GM23338 (cell line): ENCODE measurements at regions not wholly inside any gene's neighbourhood (a gene's known extent, or its start where the extent isn't known, plus 50 kb on each side); places are given as distances from the start of the nearest gene placed in this dataset.

Experiments used
- ATAC-seq: fragments of 200-7000 bp; cut with Tn5 transposase; 3 replicates; pipeline ENCODE4 v1.9.1; 2020
- DNase-seq: peaks from one replicate; pipeline ENCODE4 v3.0.0-alpha.2; 2015; ENCODE audit warnings: low spot score
- H2AFZ ChIP-seq: fragments of 200-600 bp; sonication (generic); 2 replicates; pipeline ENCODE4 v1.8.0; 2016; ENCODE audit warnings: antibody characterized with exemption, mild to moderate bottlenecking, moderate library complexity
- H3F3A ChIP-seq: fragments of 200-600 bp; sonication (generic); replicated peaks from 2 replicates; pipeline ENCODE4 v1.8.0; 2017; ENCODE audit warnings: antibody characterized with exemption, mixed run types, low read depth
- H3K27ac ChIP-seq: fragments of 200-600 bp; sonication (generic); 2 replicates; pipeline ENCODE4 v1.6.1; 2016; ENCODE audit warnings: low read depth
- H3K27me3 ChIP-seq: fragments of 200-600 bp; sonication (generic); 2 replicates; pipeline ENCODE4 v1.8.0; 2016; ENCODE audit warnings: mild to moderate bottlenecking, mixed run types, moderate library complexity; ENCODE audit not compliant: insufficient read depth
- H3K36me3 ChIP-seq: fragments of 200-600 bp; sonication (generic); 2 replicates; pipeline ENCODE4 v1.8.0; 2016; ENCODE audit warnings: mild to moderate bottlenecking; ENCODE audit not compliant: insufficient read depth
- H3K4me1 ChIP-seq: fragments of 200-600 bp; sonication (generic); 2 replicates; pipeline ENCODE4 v1.8.0; 2016; ENCODE audit warnings: mild to moderate bottlenecking, moderate library complexity; ENCODE audit not compliant: insufficient read depth
- H3K4me2 ChIP-seq: fragments of 200-600 bp; sonication (generic); 2 replicates; pipeline ENCODE4 v1.7.1; 2017; ENCODE audit warnings: mixed run types
- H3K4me3 ChIP-seq: fragments of 200-600 bp; sonication (generic); 2 replicates; pipeline ENCODE4 v1.6.1; 2016; ENCODE audit warnings: mixed run types
- H3K79me2 ChIP-seq: fragments of 200-600 bp; sonication (generic); replicated peaks from 2 replicates; pipeline ENCODE4 v1.8.0; 2017; ENCODE audit warnings: mild to moderate bottlenecking; ENCODE audit not compliant: insufficient read depth
- H3K9me2 ChIP-seq: fragments of 200-600 bp; sonication (generic); 2 replicates; pipeline ENCODE4 v1.8.0; 2017; ENCODE audit not compliant: insufficient read depth
- H4K20me1 ChIP-seq: fragments of 200-600 bp; sonication (generic); replicated peaks from 2 replicates; pipeline ENCODE4 v1.8.0; 2017; ENCODE audit warnings: mild to moderate bottlenecking; ENCODE audit not compliant: insufficient read depth
- H3K27ac Mint-ChIP-seq: 2 replicates; pipeline ENCODE4 v1.8.0; 2020; ENCODE audit warnings: inconsistent platforms, mild to moderate bottlenecking, moderate library complexity, mixed read lengths
- H3K27me3 Mint-ChIP-seq: 3 replicates; pipeline ENCODE4 v1.8.0; 2022; ENCODE audit warnings: low read depth, mild to moderate bottlenecking, moderate library complexity, mixed read lengths, inconsistent platforms; ENCODE audit not compliant: insufficient read depth, poor library complexity
- H3K36me3 Mint-ChIP-seq: 3 replicates; pipeline ENCODE4 v1.8.0; 2021; ENCODE audit warnings: low read depth, mild to moderate bottlenecking, inconsistent platforms, moderate library complexity, mixed read lengths
- H3K4me1 Mint-ChIP-seq: 3 replicates; pipeline ENCODE4 v1.8.0; 2020; ENCODE audit warnings: mild to moderate bottlenecking, inconsistent platforms, mixed read lengths
- H3K4me3 Mint-ChIP-seq: 3 replicates; pipeline ENCODE4 v1.8.0; 2021; ENCODE audit warnings: moderate library complexity, mild to moderate bottlenecking, inconsistent platforms, mixed read lengths
- H3K9me3 Mint-ChIP-seq: 3 replicates; pipeline ENCODE4 v1.8.0; 2020; ENCODE audit warnings: moderate library complexity, mild to moderate bottlenecking, inconsistent platforms, mixed read lengths
- NANOG ChIP-seq: IDR thresholded peaks from 2 replicates; pipeline ENCODE4 v1.6.1; 2016; ENCODE audit warnings: antibody characterized with exemption, borderline replicate concordance
- STAT1 ChIP-seq: IDR thresholded peaks from one replicate; pipeline ENCODE4 v1.6.1; 2016; ENCODE audit warnings: antibody characterized with exemption; ENCODE audit not compliant: unreplicated experiment
- ZNF331 ChIP-seq: fragments of 250-450 bp; sonication (Bioruptor Pico); IDR thresholded peaks from 2 replicates; pipeline ENCODE4 v1.5.0; 2020; ENCODE audit warnings: low read depth, mild to moderate bottlenecking, moderate library complexity
- ZNF462 ChIP-seq: fragments of 250-450 bp; sonication (Bioruptor Pico); IDR thresholded peaks from 2 replicates; pipeline ENCODE4 v1.5.0; 2020; ENCODE audit warnings: mild to moderate bottlenecking, moderate library complexity

- no peaks in the 10 kb centered on the region for H3F3A ChIP-seq
- Mint-ChIP-seq H3K4me1 (peaks cover 16% of the 10 kb centered on the region), H3K4me3 (no peak overlapping the region), H3K36me3 (no peaks in the 10 kb centered on the region), H3K27ac (peak overlapping the region; percentile 49; the same call in 1 of the 2 replicates), H3K9me3 (no peaks in the 10 kb centered on the region), H3K27me3 (peaks cover 3% of the 10 kb centered on the region)
- H3K79me2 ChIP-seq: no peaks in the 10 kb centered on the region
- peak; percentile 67 for ATAC-seq
- no peaks in the 10 kb centered on the region for H4K20me1 ChIP-seq
- H2AFZ ChIP-seq: peak overlapping the region; percentile 92
- no peaks in the 10 kb centered on the region for H3K36me3 ChIP-seq
- no peaks in the 10 kb centered on the region for H3K27me3 ChIP-seq
- peak; percentile 17 for DNase-seq
- peak; percentile 92 for TF ChIP-seq ZNF462
- TF ChIP-seq NANOG: no peak
- no peak for TF ChIP-seq STAT1
- peaks cover 7% of the 10 kb centered on the region for H3K4me1 ChIP-seq
- peak overlapping the region; percentile 55 for H3K4me2 ChIP-seq
- 0 out of 2 replicates have a peak overlapping the region, but pooled peaks have one; percentile 9 for H3K27ac ChIP-seq
- peaks cover 12% of the 10 kb centered on the region; the same call in 1 of the 2 replicates for H3K9me2 ChIP-seq
- no peak overlapping the region for H3K4me3 ChIP-seq
These were observed 81.6 kb downstream of the NREP start for GRCh38 chr5:111675201-111675934.

GRCh38 chr5:111673891-111674626 is 82.9 kb downstream of the NREP start:
- Histone ChIP-seq H3K27ac (no peak overlapping the region), H3K9me2 (peaks cover 12% of the 10 kb centered on the region; the same call in 1 of the 2 replicates), H3K36me3 (no peaks in the 10 kb centered on the region), H3K27me3 (no peaks in the 10 kb centered on the region), H3F3A (no peaks in the 10 kb centered on the region), H2AFZ (peak overlapping the region; percentile 52; the same call in 1 of the 2 replicates), H4K20me1 (no peaks in the 10 kb centered on the region), H3K4me3 (no peak overlapping the region), H3K4me1 (peaks cover 7% of the 10 kb centered on the region), H3K4me2 (no peak overlapping the region), H3K79me2 (no peaks in the 10 kb centered on the region)
- Mint-ChIP-seq H3K27me3 (peaks cover 3% of the 10 kb centered on the region), H3K36me3 (no peaks in the 10 kb centered on the region), H3K27ac (no peak overlapping the region), H3K4me3 (no peak overlapping the region), H3K4me1 (peaks cover 16% of the 10 kb centered on the region), H3K9me3 (no peaks in the 10 kb centered on the region)
- no peak for DNase-seq
- TF ChIP-seq ZNF331 (CRISPR knock-in tag): no peak
- ATAC-seq: no peak
